Upper lobe of right lung (tissue), 1 donor: ENCODE measurements at regions not wholly inside any gene's neighbourhood (a gene's known extent, or its start where the extent isn't known, plus 50 kb on each side); places are given as distances from the start of the nearest gene placed in this dataset.

Experiments
- ATAC-seq: fragments of 200-7000 bp; cut with Tn5 transposase; one replicate; pipeline ENCODE4 v1.9.1; 2020; ENCODE audit warnings: mild to moderate bottlenecking, moderate library complexity
- DNase-seq: peaks from one replicate; pipeline ENCODE4 v3.0.0-alpha.2; 2020
- H3K27ac ChIP-seq: fragments of 200-600 bp; one replicate; pipeline ENCODE4 v1.8.0; 2022
- H3K27me3 ChIP-seq: fragments of 200-600 bp; one replicate; pipeline ENCODE4 v1.8.0; 2022; ENCODE audit warnings: mild to moderate bottlenecking
- H3K36me3 ChIP-seq: fragments of 200-600 bp; one replicate; pipeline ENCODE4 v1.8.0; 2022
- H3K4me1 ChIP-seq: fragments of 200-600 bp; one replicate; pipeline ENCODE4 v1.8.0; 2022
- H3K4me3 ChIP-seq: fragments of 200-600 bp; one replicate; pipeline ENCODE4 v1.8.0; 2022; ENCODE audit warnings: mild to moderate bottlenecking
- H3K9me3 ChIP-seq: fragments of 200-600 bp; one replicate; pipeline ENCODE4 v1.8.0; 2022
- CTCF ChIP-seq: fragments of 200-600 bp; IDR thresholded peaks from one replicate; pipeline ENCODE4 v1.8.0; 2022; ENCODE audit warnings: antibody characterized with exemption
- intact Hi-C: fragments of 100-400 bp; cut with DNase I; formaldehyde crosslinking; loops from one replicate; pipeline ENCODE4 v1.11.0; 2022
- donor health status: DM: no; HTN: yes; CAD: no; lungs with severe emphysema.

GRCh38 chr4:30258949-30259348 is 461.2 kb upstream of the PCDH7 start:
- ATAC-seq (no peak), DNase-seq (no peak)
- Histone ChIP-seq H3K27ac (no peak overlapping the region), H3K27me3 (no peaks in the 10 kb centered on the region), H3K4me1 (no peaks in the 10 kb centered on the region), H3K36me3 (no peaks in the 10 kb centered on the region), H3K9me3 (no peaks in the 10 kb centered on the region), H3K4me3 (no peak overlapping the region)
- intact Hi-C loops = no loop called here
- TF ChIP-seq CTCF = no peak

GRCh38 chr4:30262379-30262778 is 457.8 kb upstream of the PCDH7 start:
- H3K4me3 ChIP-seq = no peak overlapping the region
- no peaks in the 10 kb centered on the region for H3K9me3 ChIP-seq
- DNase-seq = no peak
- H3K27me3 ChIP-seq = no peaks in the 10 kb centered on the region
- H3K4me1 ChIP-seq = no peaks in the 10 kb centered on the region
- intact Hi-C loops = no loop called here
- H3K27ac ChIP-seq = no peak overlapping the region
- no peaks in the 10 kb centered on the region for H3K36me3 ChIP-seq
- no peak for TF ChIP-seq CTCF
- no peak for ATAC-seq

GRCh38 chr4:30264465-30264864 is 455.7 kb upstream of the PCDH7 start:
- no peak for TF ChIP-seq CTCF
- intact Hi-C loops = no loop called here
- DNase-seq = peak; percentile 53
- Histone ChIP-seq H3K27ac (no peak overlapping the region), H3K4me1 (no peaks in the 10 kb centered on the region), H3K4me3 (no peak overlapping the region), H3K27me3 (no peaks in the 10 kb centered on the region), H3K36me3 (no peaks in the 10 kb centered on the region), H3K9me3 (no peaks in the 10 kb centered on the region)
- ATAC-seq = no peak

GRCh38 chr4:30265716-30266115 is 454.5 kb upstream of the PCDH7 start:
- no peaks in the 10 kb centered on the region for H3K36me3 ChIP-seq
- H3K4me1 ChIP-seq = no peaks in the 10 kb centered on the region
- intact Hi-C loops = no loop called here
- H3K27me3 ChIP-seq = no peaks in the 10 kb centered on the region
- no peaks in the 10 kb centered on the region for H3K9me3 ChIP-seq
- ATAC-seq (no peak), DNase-seq (no peak)
- TF ChIP-seq CTCF = no peak
- no peak overlapping the region for H3K4me3 ChIP-seq
- no peak overlapping the region for H3K27ac ChIP-seq

GRCh38 chr4:30268370-30268769 is 451.8 kb upstream of the PCDH7 start:
- H3K4me1 ChIP-seq = no peaks in the 10 kb centered on the region
- DNase-seq = no peak
- no peaks in the 10 kb centered on the region for H3K36me3 ChIP-seq
- H3K27me3 ChIP-seq = no peaks in the 10 kb centered on the region
- H3K27ac ChIP-seq = no peak overlapping the region
- intact Hi-C loops = no loop called here
- H3K9me3 ChIP-seq = no peaks in the 10 kb centered on the region
- TF ChIP-seq CTCF = no peak
- H3K4me3 ChIP-seq = no peak overlapping the region
- ATAC-seq = no peak

- no peaks in the 10 kb centered on the region for H3K4me1 ChIP-seq
- DNase-seq = no peak
- ATAC-seq = no peak
- H3K9me3 ChIP-seq = no peaks in the 10 kb centered on the region
- no peak overlapping the region for H3K27ac ChIP-seq
- no peaks in the 10 kb centered on the region for H3K36me3 ChIP-seq
- intact Hi-C loops = no loop called here
- H3K4me3 ChIP-seq = no peak overlapping the region
- TF ChIP-seq CTCF = no peak
- H3K27me3 ChIP-seq = no peaks in the 10 kb centered on the region
These were observed 450.3 kb upstream of the PCDH7 start for GRCh38 chr4:30269850-30270249.
